ENCODE measurements at regions not wholly inside any gene's neighbourhood (a gene's known extent, or its start where the extent isn't known, plus 50 kb on each side); places are given as distances from the start of the nearest gene placed in this dataset.

DNA sequence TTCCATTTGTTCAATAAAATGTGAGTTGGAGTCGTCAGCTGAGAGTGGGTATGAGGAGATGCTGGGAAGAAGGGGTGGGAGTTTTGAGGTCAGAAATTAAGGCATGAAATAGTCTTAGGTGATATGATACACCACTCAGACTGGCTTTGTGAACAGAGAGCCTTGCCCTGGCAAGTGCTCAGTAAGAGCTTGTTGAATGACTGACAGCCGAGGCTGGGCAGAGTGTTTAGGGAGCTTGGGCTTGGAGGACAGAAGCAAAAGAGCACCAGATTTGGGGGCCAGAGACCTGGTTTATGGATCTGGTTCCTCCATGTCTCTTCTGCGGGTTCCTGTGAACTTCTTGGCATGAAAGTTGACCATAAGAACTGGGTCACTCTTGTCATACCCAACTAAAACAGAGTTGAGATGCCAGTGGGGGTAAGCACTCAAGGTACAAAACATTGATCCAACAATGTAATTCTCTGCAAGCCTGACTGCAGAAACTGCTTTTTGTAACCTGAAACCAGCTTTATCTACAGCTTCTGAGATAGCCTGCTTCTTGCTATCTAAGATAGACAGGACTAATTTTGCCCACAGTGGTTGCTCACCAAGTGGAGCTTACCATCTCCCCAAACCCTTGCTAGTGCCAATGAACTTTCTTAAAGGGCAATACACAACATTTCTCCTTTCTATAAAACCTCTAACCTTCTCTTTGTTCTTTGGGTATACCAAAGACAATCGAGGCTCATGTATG, 126.4 kb downstream of the TENT5C start (continued):
- TF ChIP-seq, protein P1, sequence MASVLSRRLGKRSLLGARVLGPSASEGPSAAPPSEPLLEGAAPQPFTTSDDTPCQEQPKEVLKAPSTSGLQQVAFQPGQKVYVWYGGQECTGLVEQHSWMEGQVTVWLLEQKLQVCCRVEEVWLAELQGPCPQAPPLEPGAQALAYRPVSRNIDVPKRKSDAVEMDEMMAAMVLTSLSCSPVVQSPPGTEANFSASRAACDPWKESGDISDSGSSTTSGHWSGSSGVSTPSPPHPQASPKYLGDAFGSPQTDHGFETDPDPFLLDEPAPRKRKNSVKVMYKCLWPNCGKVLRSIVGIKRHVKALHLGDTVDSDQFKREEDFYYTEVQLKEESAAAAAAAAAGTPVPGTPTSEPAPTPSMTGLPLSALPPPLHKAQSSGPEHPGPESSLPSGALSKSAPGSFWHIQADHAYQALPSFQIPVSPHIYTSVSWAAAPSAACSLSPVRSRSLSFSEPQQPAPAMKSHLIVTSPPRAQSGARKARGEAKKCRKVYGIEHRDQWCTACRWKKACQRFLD (CRISPR knock-in tag; IDR thresholded peaks at IDR 0.05) = no peak
- TF ChIP-seq ZNF184 (CRISPR knock-in tag; IDR thresholded peaks at IDR 0.05) (no peak), RBFOX2 (IDR thresholded peaks at IDR 0.05; ENCODE audit: low read depth, low read length) (no peak), PPARD (CRISPR knock-in tag; IDR thresholded peaks at IDR 0.05) (no peak), ZNF695 (CRISPR knock-in tag; IDR thresholded peaks at IDR 0.05) (no peak), TEAD4 (IDR thresholded peaks at IDR 0.05; ENCODE audit: low read length) (peak; percentile 51; the same call in 1 of the 2 replicates), TEAD4 (CRISPR knock-in tag; IDR thresholded peaks at IDR 0.05; ENCODE audit: borderline replicate concordance) (no peak), SNIP1 (IDR thresholded peaks at IDR 0.05; ENCODE audit: low read depth) (no peak), NFATC3 (IDR thresholded peaks at IDR 0.05) (no peak), ZNF121 (CRISPR knock-in tag; conservative IDR thresholded peaks at IDR 0.05) (no peak), PHF21A (IDR thresholded peaks at IDR 0.05; ENCODE audit: borderline replicate concordance, low read depth) (no peak), ZFP36 (IDR thresholded peaks at IDR 0.05; ENCODE audit: low read depth, low read length, partially characterized antibody) (no peak), TSC22D4 (tag; IDR thresholded peaks at IDR 0.05) (no peak), FOXA1 (IDR thresholded peaks at IDR 0.05; ENCODE audit: borderline replicate concordance) (no peak), ASH1L (IDR thresholded peaks at IDR 0.05; ENCODE audit: borderline replicate concordance, low read depth, partially characterized antibody) (no peak), ZNF584 (CRISPR knock-in tag; IDR thresholded peaks at IDR 0.05; ENCODE audit: low read depth) (no peak), ZNF134 (CRISPR knock-in tag; conservative IDR thresholded peaks at IDR 0.05) (no peak), ZBTB7A (IDR thresholded peaks at IDR 0.05; ENCODE audit: borderline replicate concordance, control insufficient read depth, low read depth, low read length) (no peak), SMARCA4 (IDR thresholded peaks at IDR 0.05) (peak; percentile 40; the same call in 1 of the 2 replicates), HDGF (IDR thresholded peaks at IDR 0.05) (no peak)
- TF ChIP-seq, protein P2, sequence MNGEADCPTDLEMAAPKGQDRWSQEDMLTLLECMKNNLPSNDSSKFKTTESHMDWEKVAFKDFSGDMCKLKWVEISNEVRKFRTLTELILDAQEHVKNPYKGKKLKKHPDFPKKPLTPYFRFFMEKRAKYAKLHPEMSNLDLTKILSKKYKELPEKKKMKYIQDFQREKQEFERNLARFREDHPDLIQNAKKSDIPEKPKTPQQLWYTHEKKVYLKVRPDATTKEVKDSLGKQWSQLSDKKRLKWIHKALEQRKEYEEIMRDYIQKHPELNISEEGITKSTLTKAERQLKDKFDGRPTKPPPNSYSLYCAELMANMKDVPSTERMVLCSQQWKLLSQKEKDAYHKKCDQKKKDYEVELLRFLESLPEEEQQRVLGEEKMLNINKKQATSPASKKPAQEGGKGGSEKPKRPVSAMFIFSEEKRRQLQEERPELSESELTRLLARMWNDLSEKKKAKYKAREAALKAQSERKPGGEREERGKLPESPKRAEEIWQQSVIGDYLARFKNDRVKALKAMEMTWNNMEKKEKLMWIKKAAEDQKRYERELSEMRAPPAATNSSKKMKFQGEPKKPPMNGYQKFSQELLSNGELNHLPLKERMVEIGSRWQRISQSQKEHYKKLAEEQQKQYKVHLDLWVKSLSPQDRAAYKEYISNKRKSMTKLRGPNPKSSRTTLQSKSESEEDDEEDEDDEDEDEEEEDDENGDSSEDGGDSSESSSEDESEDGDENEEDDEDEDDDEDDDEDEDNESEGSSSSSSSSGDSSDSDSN (IDR thresholded peaks at IDR 0.05; ENCODE audit: borderline replicate concordance in 1 of 2, low read depth in 2 of 2, low read length in 2 of 2) = no peak
- TF ChIP-seq, protein P3, sequence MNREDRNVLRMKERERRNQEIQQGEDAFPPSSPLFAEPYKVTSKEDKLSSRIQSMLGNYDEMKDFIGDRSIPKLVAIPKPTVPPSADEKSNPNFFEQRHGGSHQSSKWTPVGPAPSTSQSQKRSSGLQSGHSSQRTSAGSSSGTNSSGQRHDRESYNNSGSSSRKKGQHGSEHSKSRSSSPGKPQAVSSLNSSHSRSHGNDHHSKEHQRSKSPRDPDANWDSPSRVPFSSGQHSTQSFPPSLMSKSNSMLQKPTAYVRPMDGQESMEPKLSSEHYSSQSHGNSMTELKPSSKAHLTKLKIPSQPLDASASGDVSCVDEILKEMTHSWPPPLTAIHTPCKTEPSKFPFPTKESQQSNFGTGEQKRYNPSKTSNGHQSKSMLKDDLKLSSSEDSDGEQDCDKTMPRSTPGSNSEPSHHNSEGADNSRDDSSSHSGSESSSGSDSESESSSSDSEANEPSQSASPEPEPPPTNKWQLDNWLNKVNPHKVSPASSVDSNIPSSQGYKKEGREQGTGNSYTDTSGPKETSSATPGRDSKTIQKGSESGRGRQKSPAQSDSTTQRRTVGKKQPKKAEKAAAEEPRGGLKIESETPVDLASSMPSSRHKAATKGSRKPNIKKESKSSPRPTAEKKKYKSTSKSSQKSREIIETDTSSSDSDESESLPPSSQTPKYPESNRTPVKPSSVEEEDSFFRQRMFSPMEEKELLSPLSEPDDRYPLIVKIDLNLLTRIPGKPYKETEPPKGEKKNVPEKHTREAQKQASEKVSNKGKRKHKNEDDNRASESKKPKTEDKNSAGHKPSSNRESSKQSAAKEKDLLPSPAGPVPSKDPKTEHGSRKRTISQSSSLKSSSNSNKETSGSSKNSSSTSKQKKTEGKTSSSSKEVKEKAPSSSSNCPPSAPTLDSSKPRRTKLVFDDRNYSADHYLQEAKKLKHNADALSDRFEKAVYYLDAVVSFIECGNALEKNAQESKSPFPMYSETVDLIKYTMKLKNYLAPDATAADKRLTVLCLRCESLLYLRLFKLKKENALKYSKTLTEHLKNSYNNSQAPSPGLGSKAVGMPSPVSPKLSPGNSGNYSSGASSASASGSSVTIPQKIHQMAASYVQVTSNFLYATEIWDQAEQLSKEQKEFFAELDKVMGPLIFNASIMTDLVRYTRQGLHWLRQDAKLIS (CRISPR knock-in tag; IDR thresholded peaks at IDR 0.05) = no peak
